ENCODE measurements at regions not wholly inside any gene's neighbourhood (a gene's known extent, or its start where the extent isn't known, plus 50 kb on each side); places are given as distances from the start of the nearest gene placed in this dataset.

GRCh38 chr11:109300211-109300610 lies 121.8 kb upstream of the C11orf87 start:
- H3K27ac ChIP-seq (ENCODE audit: low read depth in 2 of 2, low read length in 1 of 2) = no peak overlapping the region
- H3K4me1 ChIP-seq (ENCODE audit: control insufficient read depth in 1 of 2, insufficient read depth in 2 of 2, low read depth in 1 of 2, low read length in 1 of 2) = peaks cover 0 to 7% of the 10 kb centered on the region in 2 experiments; a peak in 3 of 4 replicates
- no peak overlapping the region for H3K4me3 ChIP-seq (ENCODE audit: low read depth in 2 of 2, low read length in 1 of 2)
- no peaks in the 10 kb centered on the region for H4K20me1 ChIP-seq (ENCODE audit: insufficient read depth)
- no peaks in the 10 kb centered on the region for H3K9me2 ChIP-seq
- ChIA-PET POLR2A (no interaction called here), CTCF (interaction anchor here (0.8 kb wide), 1 partner anchor 126 kb away, joined by 3 read pairs; no protein-coding TSS in a partner anchor)
- H2AFZ ChIP-seq (ENCODE audit: low read depth) = no peak overlapping the region
- H3F3A ChIP-seq (replicated peaks; ENCODE audit: insufficient read depth) = no peaks in the 10 kb centered on the region
- DNase-seq = no peak
- no peaks in the 10 kb centered on the region for H3K27me3 ChIP-seq (ENCODE audit: insufficient read depth)
- H3K9me3 ChIP-seq = no peaks in the 10 kb centered on the region
- WGBS (ENCODE audit: low lambda C conversion rate) = 91% methylated on average over 3 of the region's 3 CpGs
- no peak overlapping the region for H3K9ac ChIP-seq
- H3K79me2 ChIP-seq (ENCODE audit: insufficient read depth) = no peaks in the 10 kb centered on the region
- TF ChIP-seq SIN3A (IDR thresholded peaks at IDR 0.05; ENCODE audit: borderline replicate concordance, low read depth, low read length) (no peak), YY1 (IDR thresholded peaks at IDR 0.05; ENCODE audit: low read depth) (no peak), CTCF (IDR thresholded peaks at IDR 0.05) (no peak), CHD2 (IDR thresholded peaks at IDR 0.05; ENCODE audit: low read length, partially characterized antibody) (no peak), GABPA (IDR thresholded peaks at IDR 0.05; ENCODE audit: low read depth) (no peak), IRF3 (IDR thresholded peaks at IDR 0.05; ENCODE audit: low read depth, low read length) (no peak), TEAD4 (IDR thresholded peaks at IDR 0.05; ENCODE audit: borderline replicate concordance, insufficient read depth) (no peak), EP300 (IDR thresholded peaks at IDR 0.05; ENCODE audit: borderline replicate concordance in 1 of 2, low read depth in 1 of 2, low read length in 1 of 2) (no peak), MAX (IDR thresholded peaks at IDR 0.05; ENCODE audit: low read depth) (no peak), USF1 (IDR thresholded peaks at IDR 0.05; ENCODE audit: borderline replicate concordance, low read depth) (no peak), MEF2A (IDR thresholded peaks at IDR 0.05; ENCODE audit: borderline replicate concordance, low read depth) (no peak), MXI1 (IDR thresholded peaks at IDR 0.05; ENCODE audit: low read depth, low read length) (no peak), EZH2phosphoT487 (IDR thresholded peaks at IDR 0.05; ENCODE audit: borderline replicate concordance, low read depth) (no peak)
- no peak overlapping the region for H3K4me2 ChIP-seq
- H3K36me3 ChIP-seq (replicated peaks in 1 of 2; ENCODE audit: control insufficient read depth in 1 of 2, insufficient read depth in 2 of 2, low read length in 1 of 2) = no peaks in the 10 kb centered on the region

All from SK-N-SH (cell line).